ENCODE measurements at regions not wholly inside any gene's neighbourhood (a gene's known extent, or its start where the extent isn't known, plus 50 kb on each side); places are given as distances from the start of the nearest gene placed in this dataset.

DNA sequence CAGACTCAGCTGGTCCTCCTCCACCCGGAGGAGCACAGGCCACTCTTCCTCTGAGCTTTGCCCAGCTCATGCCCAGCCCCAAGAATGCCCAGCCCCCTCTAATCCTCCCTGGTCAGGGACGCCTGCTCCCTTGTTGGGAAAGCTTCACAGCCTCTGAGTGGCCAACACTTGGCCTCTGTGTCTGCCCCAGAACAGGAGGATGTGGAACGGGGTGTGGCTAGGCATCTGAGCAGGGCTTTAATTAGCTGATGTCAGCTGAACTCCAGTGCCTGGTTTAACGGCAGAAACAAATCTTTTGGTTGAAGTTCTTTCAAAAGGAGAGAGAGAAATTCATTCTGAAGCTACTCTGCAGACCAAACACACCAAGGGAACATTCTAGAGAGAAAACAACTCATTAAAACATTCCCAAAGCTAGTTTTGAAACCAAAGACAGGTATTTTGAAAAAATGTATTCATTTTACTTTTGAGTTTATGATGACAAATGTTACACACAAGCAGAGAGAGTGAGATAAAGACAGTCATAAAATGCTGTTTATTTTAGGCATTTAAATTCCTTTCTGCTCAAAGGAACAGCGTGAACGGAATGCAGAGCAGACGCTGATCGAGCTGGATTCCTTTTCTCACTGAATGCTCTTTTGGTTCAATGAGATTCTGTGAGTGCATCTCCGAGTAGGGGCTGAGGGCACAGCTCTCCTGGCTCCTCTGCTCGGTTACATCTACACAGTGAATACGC, 63.8 kb downstream of the RTP5 start:
- no peak for DNase-seq (ENCODE audit: low read depth, low spot score)
- BruUV-seq (replicated peaks), result no TSS peak
- no peaks in the 10 kb centered on the region for H3K9me2 ChIP-seq (ENCODE audit: insufficient read depth)
- no peak overlapping the region for H3K4me2 ChIP-seq (ENCODE audit: low read length)
- H3K79me2 ChIP-seq (ENCODE audit: insufficient read depth, low read length), result no peaks in the 10 kb centered on the region
- H3K36me3 ChIP-seq (ENCODE audit: control insufficient read depth in 1 of 2, insufficient read depth in 2 of 2, low read length in 2 of 2), result no peaks in the 10 kb centered on the region
- no peak overlapping the region for H2AFZ ChIP-seq (ENCODE audit: low read depth, low read length, poor library complexity, severe bottlenecking)
- ChIA-PET POLR2A (no interaction called here), CTCF (interaction anchor here (1.2 kb wide), 2 partner anchors 11 to 17 kb away, joined by 3 read pairs; no protein-coding TSS in a partner anchor), RAD21 (ENCODE audit: low non-redundant PET in 1 of 2, low total read pairs in 2 of 2, uncharacterized antibody in 2 of 2, unreplicated experiment in 2 of 2) (no interaction called here)
- no peak overlapping the region for H3K27ac ChIP-seq (ENCODE audit: low read depth, low read length)
- intact Hi-C loops (cut with micrococcal nuclease), result no loop called here
- H3K9ac ChIP-seq (ENCODE audit: low read length), result no peak overlapping the region
- no peak for TF ChIP-seq CTCF (IDR thresholded peaks at IDR 0.05 in 2 of 3, conservative IDR thresholded peaks at IDR 0.05 in 1 of 3; ENCODE audit: borderline replicate concordance in 1 of 3, insufficient read depth in 1 of 3, low read depth in 2 of 3, low read length in 2 of 3)
- TF ChIP-seq MAX (IDR thresholded peaks at IDR 0.05), result no peak
- no peak for TF ChIP-seq SP1 (IDR thresholded peaks at IDR 0.05; ENCODE audit: low read depth)
- no peak for TF ChIP-seq SRF (IDR thresholded peaks at IDR 0.05; ENCODE audit: low read depth)
- no peak for TF ChIP-seq ZNF274 (IDR thresholded peaks at IDR 0.05; ENCODE audit: low read depth, low read length)
- TF ChIP-seq TCF7L2 (IDR thresholded peaks at IDR 0.05; ENCODE audit: borderline replicate concordance, extremely low read depth, insufficient read depth, insufficient read length), result no peak
- TF ChIP-seq JUND (IDR thresholded peaks at IDR 0.05), result no peak
- TF ChIP-seq EZH2phosphoT487 (IDR thresholded peaks at IDR 0.05; ENCODE audit: borderline replicate concordance), result no peak
- no peak for TF ChIP-seq ZFX (IDR thresholded peaks at IDR 0.05)
- no peak for TF ChIP-seq ELF1 (IDR thresholded peaks at IDR 0.05; ENCODE audit: borderline replicate concordance, low read depth)
- TF ChIP-seq ZBTB33 (IDR thresholded peaks at IDR 0.05; ENCODE audit: extremely low read depth, insufficient replicate concordance, low read length), result no peak
- TF ChIP-seq CBX3 (IDR thresholded peaks at IDR 0.05; ENCODE audit: low read depth), result no peak
- no peak for TF ChIP-seq EZH2 (IDR thresholded peaks at IDR 0.05)
- no peak for TF ChIP-seq EGR1 (IDR thresholded peaks at IDR 0.05; ENCODE audit: low read depth)
- TF ChIP-seq SIN3A (IDR thresholded peaks at IDR 0.05; ENCODE audit: low read depth), result no peak
- TF ChIP-seq RAD21 (IDR thresholded peaks at IDR 0.05; ENCODE audit: low read depth), result no peak
- TF ChIP-seq POLR2A (IDR thresholded peaks at IDR 0.05; ENCODE audit: borderline replicate concordance, extremely low read depth, insufficient read depth, insufficient read length), result no peak
- H3K4me3 ChIP-seq (replicated peaks in 1 of 2; ENCODE audit: low read depth in 1 of 2, low read length in 2 of 2), result no peak overlapping the region
- H3K27me3 ChIP-seq (ENCODE audit: insufficient read depth, low read length), result no peaks in the 10 kb centered on the region
- no peak for ATAC-seq
- no peaks in the 10 kb centered on the region for H4K20me1 ChIP-seq (ENCODE audit: insufficient read depth)
- H3K9me3 ChIP-seq (ENCODE audit: control insufficient read depth in 1 of 2, insufficient read depth in 1 of 2, low read depth in 1 of 2, low read length in 2 of 2), result no peaks in the 10 kb centered on the region
- H3K4me1 ChIP-seq (ENCODE audit: control insufficient read depth in 1 of 2, insufficient read depth in 2 of 2, low read length in 2 of 2), result peaks cover 10 to 11% of the 10 kb centered on the region in 2 experiments
